ENCODE measurements at regions not wholly inside any gene's neighbourhood (a gene's known extent, or its start where the extent isn't known, plus 50 kb on each side); places are given as distances from the start of the nearest gene placed in this dataset.

DNA sequence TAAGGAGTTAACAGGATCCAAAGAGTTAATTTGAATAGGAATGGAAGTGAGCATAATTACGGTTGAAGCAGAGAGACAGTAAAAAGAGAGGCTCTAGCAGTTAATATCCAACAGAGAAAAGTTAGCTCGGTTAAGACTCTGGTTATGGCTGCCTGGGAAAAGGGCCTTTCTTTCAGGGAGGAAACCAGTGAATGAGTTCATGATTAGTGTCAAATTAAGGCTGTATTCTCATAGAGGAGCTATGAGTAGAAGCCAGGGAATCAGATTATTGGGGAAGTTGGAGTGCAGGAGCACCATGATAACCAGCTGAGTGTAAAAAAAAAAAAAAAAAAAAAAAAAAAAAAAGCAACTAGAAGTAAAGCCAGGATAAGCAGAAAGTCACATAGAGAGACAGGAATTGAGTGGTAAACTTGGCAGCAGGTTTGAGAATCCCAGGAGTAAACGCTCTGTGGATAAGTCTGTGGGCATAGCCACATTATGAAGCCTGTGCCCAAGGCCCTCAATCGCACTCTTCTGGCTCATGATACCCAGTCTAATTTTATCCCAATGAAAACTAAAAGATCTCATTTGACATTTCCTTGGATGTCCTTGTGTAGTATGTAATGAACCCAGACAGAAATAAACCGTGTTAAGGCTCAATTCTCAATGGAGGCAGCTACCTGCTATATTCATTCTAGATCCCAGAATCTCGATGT is 372.6 kb upstream of the MPDZ start:
- no peak overlapping the region for H3K4me3 Mint-ChIP-seq (ENCODE audit: unreplicated experiment)
- no peaks in the 10 kb centered on the region for H3K4me1 Mint-ChIP-seq (ENCODE audit: unreplicated experiment)
- peaks cover 8% of the 10 kb centered on the region for H3K9me3 Mint-ChIP-seq (ENCODE audit: unreplicated experiment)
- DNase-seq (ENCODE audit: low spot score): no peak
- no peaks in the 10 kb centered on the region for H3K27me3 Mint-ChIP-seq (ENCODE audit: unreplicated experiment)
- H3K36me3 Mint-ChIP-seq (ENCODE audit: low read depth, unreplicated experiment): peaks cover 9% of the 10 kb centered on the region
- no peak for TF ChIP-seq CTCF (IDR thresholded peaks at IDR 0.05; ENCODE audit: unreplicated experiment)
- no peak overlapping the region for H3K27ac Mint-ChIP-seq (ENCODE audit: unreplicated experiment)

- H3K9me3 Mint-ChIP-seq (ENCODE audit: unreplicated experiment): peaks cover 8% of the 10 kb centered on the region
- no peak overlapping the region for H3K4me3 Mint-ChIP-seq (ENCODE audit: unreplicated experiment)
- no peaks in the 10 kb centered on the region for H3K27me3 Mint-ChIP-seq (ENCODE audit: unreplicated experiment)
- peaks cover 9% of the 10 kb centered on the region for H3K36me3 Mint-ChIP-seq (ENCODE audit: low read depth, unreplicated experiment)
- no peak for DNase-seq (ENCODE audit: low spot score)
- H3K4me1 Mint-ChIP-seq (ENCODE audit: unreplicated experiment): no peaks in the 10 kb centered on the region
- no peak overlapping the region for H3K27ac Mint-ChIP-seq (ENCODE audit: unreplicated experiment)
- no peak for TF ChIP-seq CTCF (IDR thresholded peaks at IDR 0.05; ENCODE audit: unreplicated experiment)
Observed at GRCh38 chr9:13651526-13651925, 372.0 kb upstream of the MPDZ start.

DNA sequence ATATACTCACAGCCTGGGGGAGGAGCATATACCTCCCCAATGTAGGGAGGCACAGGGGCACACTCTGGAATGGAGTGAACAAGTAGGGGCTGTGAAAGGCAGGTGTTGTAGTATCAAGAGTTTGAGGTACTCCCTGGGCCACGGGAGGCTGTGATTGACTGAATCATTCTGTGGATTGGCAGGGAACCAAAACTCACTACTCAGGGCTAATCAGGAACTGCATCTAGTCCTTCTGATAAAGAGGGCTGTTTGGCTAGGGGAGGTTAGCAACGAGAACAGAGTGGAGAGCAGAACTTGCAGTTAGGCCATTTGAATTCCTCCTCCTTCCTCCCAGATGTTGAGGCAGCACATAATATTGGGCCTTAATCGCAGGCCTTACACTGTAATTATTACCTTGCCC is 369.2 kb upstream of the MPDZ start:
- Mint-ChIP-seq H3K27me3 (ENCODE audit: unreplicated experiment) (no peaks in the 10 kb centered on the region), H3K9me3 (ENCODE audit: unreplicated experiment) (peaks cover 8% of the 10 kb centered on the region), H3K27ac (ENCODE audit: unreplicated experiment) (no peak overlapping the region), H3K36me3 (ENCODE audit: low read depth, unreplicated experiment) (peaks cover 9% of the 10 kb centered on the region), H3K4me3 (ENCODE audit: unreplicated experiment) (no peak overlapping the region), H3K4me1 (ENCODE audit: unreplicated experiment) (peaks cover 2% of the 10 kb centered on the region)
- TF ChIP-seq CTCF (IDR thresholded peaks at IDR 0.05; ENCODE audit: unreplicated experiment): no peak
- DNase-seq (ENCODE audit: low spot score): no peak

- H3K27me3 Mint-ChIP-seq (ENCODE audit: unreplicated experiment): no peaks in the 10 kb centered on the region
- peaks cover 9% of the 10 kb centered on the region for H3K36me3 Mint-ChIP-seq (ENCODE audit: low read depth, unreplicated experiment)
- no peak for TF ChIP-seq CTCF (IDR thresholded peaks at IDR 0.05; ENCODE audit: unreplicated experiment)
Observed at GRCh38 chr9:13648068-13648467, 368.6 kb upstream of the MPDZ start.

DNA sequence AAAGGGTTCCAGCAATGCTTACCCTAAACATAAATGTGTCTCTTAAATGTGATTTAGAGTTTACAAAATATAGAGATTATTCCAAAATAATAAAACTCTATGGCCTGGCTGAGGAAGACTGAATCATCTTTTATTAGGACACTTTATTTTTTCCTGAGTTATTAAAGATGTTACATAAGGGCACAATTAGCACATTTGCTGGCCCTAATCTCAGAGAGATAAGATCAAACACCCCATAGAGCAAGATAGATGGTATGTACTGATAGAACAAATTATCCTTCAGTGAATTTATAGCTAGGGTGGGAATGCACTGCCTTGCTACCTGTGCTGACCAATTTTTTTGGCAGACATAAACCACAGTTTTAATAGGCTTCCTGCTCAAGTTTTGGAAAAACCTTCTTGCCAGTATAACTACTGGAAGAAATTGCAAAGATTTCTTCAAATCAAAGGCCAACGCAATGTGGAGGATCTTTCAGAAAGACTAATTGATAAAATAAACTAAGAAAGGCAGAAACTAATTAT is 367.1 kb upstream of the MPDZ start:
- H3K27me3 Mint-ChIP-seq (ENCODE audit: unreplicated experiment): no peaks in the 10 kb centered on the region
- H3K4me1 Mint-ChIP-seq (ENCODE audit: unreplicated experiment): peaks cover 2% of the 10 kb centered on the region
- no peak for TF ChIP-seq CTCF (IDR thresholded peaks at IDR 0.05; ENCODE audit: unreplicated experiment)
- H3K4me3 Mint-ChIP-seq (ENCODE audit: unreplicated experiment): no peak overlapping the region
- H3K36me3 Mint-ChIP-seq (ENCODE audit: low read depth, unreplicated experiment): peaks cover 9% of the 10 kb centered on the region
- no peak overlapping the region for H3K27ac Mint-ChIP-seq (ENCODE audit: unreplicated experiment)
- H3K9me3 Mint-ChIP-seq (ENCODE audit: unreplicated experiment): peaks cover 8% of the 10 kb centered on the region
- DNase-seq (ENCODE audit: low spot score): no peak

More at GRCh38 chr9:13648068-13648467, 368.6 kb upstream of the MPDZ start:
- Mint-ChIP-seq H3K4me1 (ENCODE audit: unreplicated experiment) (peaks cover 2% of the 10 kb centered on the region), H3K4me3 (ENCODE audit: unreplicated experiment) (no peak overlapping the region), H3K27ac (ENCODE audit: unreplicated experiment) (no peak overlapping the region), H3K9me3 (ENCODE audit: unreplicated experiment) (peaks cover 8% of the 10 kb centered on the region)
- no peak for DNase-seq (ENCODE audit: low spot score)

Data from endothelial cell (in vitro differentiated cells).